Mesothelial cell of epicardium (in vitro differentiated cells): ENCODE measurements at regions not wholly inside any gene's neighbourhood (a gene's known extent, or its start where the extent isn't known, plus 50 kb on each side); places are given as distances from the start of the nearest gene placed in this dataset.

Source experiments
- DNase-seq, 2 experiments: peaks; one replicate each; pipeline ENCODE4 v3.0.0; 2021; ENCODE audit warnings: low spot score in 2 of 2; ENCODE audit not compliant: unreplicated experiment in 2 of 2
- H3K27ac Mint-ChIP-seq: 2 replicates; pipeline ENCODE4 v1.8.0; 2021; ENCODE audit warnings: mixed read lengths
- H3K27me3 Mint-ChIP-seq: 2 replicates; pipeline ENCODE4 v1.8.0; 2021; ENCODE audit warnings: low read depth, mixed read lengths
- H3K36me3 Mint-ChIP-seq: 2 replicates; pipeline ENCODE4 v1.8.0; 2021; ENCODE audit warnings: mixed read lengths
- H3K4me1 Mint-ChIP-seq: 2 replicates; pipeline ENCODE4 v1.8.0; 2021; ENCODE audit warnings: mixed read lengths
- H3K4me3 Mint-ChIP-seq: 2 replicates; pipeline ENCODE4 v1.8.0; 2021; ENCODE audit warnings: mild to moderate bottlenecking, moderate library complexity, mixed read lengths
- H3K9me3 Mint-ChIP-seq: 2 replicates; pipeline ENCODE4 v1.8.0; 2021; ENCODE audit warnings: mixed read lengths
- CTCF ChIP-seq: fragments of 200-600 bp; sonication (generic); IDR thresholded peaks from one replicate; pipeline ENCODE4 v1.5.0; 2021; ENCODE audit warnings: antibody characterized with exemption; ENCODE audit not compliant: unreplicated experiment

- Mint-ChIP-seq H3K4me3 (no peak overlapping the region), H3K27ac (no peak overlapping the region), H3K9me3 (no peaks in the 10 kb centered on the region), H3K4me1 (no peaks in the 10 kb centered on the region), H3K36me3 (no peaks in the 10 kb centered on the region), H3K27me3 (no peaks in the 10 kb centered on the region)
- DNase-seq: no peak
- no peak for TF ChIP-seq CTCF
Observed at GRCh38 chr22:20646906-20647305, 127.0 kb upstream of the SERPIND1 start.

GRCh38 chr22:20647586-20648305, 126.2 kb upstream of the SERPIND1 start:
- DNase-seq: no peak

GRCh38 chr22:20648306-20648903, 125.5 kb upstream of the SERPIND1 start:
- Mint-ChIP-seq H3K9me3 (no peaks in the 10 kb centered on the region), H3K4me3 (no peak overlapping the region), H3K4me1 (no peaks in the 10 kb centered on the region), H3K36me3 (no peaks in the 10 kb centered on the region), H3K27me3 (no peaks in the 10 kb centered on the region), H3K27ac (no peak overlapping the region)
- DNase-seq: no peak
- TF ChIP-seq CTCF: no peak

More at GRCh38 chr22:20647586-20648305, 126.2 kb upstream of the SERPIND1 start:
- no peaks in the 10 kb centered on the region for H3K27me3 Mint-ChIP-seq
- TF ChIP-seq CTCF: no peak
- no peaks in the 10 kb centered on the region for H3K9me3 Mint-ChIP-seq
- H3K27ac Mint-ChIP-seq: no peak overlapping the region
- no peaks in the 10 kb centered on the region for H3K4me1 Mint-ChIP-seq
- H3K4me3 Mint-ChIP-seq: no peak overlapping the region
- H3K36me3 Mint-ChIP-seq: no peaks in the 10 kb centered on the region

- no peak for DNase-seq
- no peaks in the 10 kb centered on the region for H3K27me3 Mint-ChIP-seq
- H3K4me1 Mint-ChIP-seq: no peaks in the 10 kb centered on the region
- no peak for TF ChIP-seq CTCF
- no peaks in the 10 kb centered on the region for H3K36me3 Mint-ChIP-seq
- no peak overlapping the region for H3K4me3 Mint-ChIP-seq
- no peak overlapping the region for H3K27ac Mint-ChIP-seq
- H3K9me3 Mint-ChIP-seq: no peaks in the 10 kb centered on the region
Observed at GRCh38 chr22:20650294-20651207, 123.4 kb upstream of the SERPIND1 start.

- Mint-ChIP-seq H3K27me3 (no peaks in the 10 kb centered on the region), H3K36me3 (no peaks in the 10 kb centered on the region), H3K9me3 (no peaks in the 10 kb centered on the region), H3K27ac (no peak overlapping the region), H3K4me3 (no peak overlapping the region), H3K4me1 (no peaks in the 10 kb centered on the region)
- no peak for DNase-seq
- TF ChIP-seq CTCF: no peak
Observed at GRCh38 chr22:20651286-20651685, 122.6 kb upstream of the SERPIND1 start.
